Erythroblast (primary cell): ENCODE measurements at regions not wholly inside any gene's neighbourhood (a gene's known extent, or its start where the extent isn't known, plus 50 kb on each side); places are given as distances from the start of the nearest gene placed in this dataset.

ENCODE experiments used
- GATA1 ChIP-seq: IDR thresholded peaks from 2 replicates; pipeline ENCODE4 v1.6.1; 2011; ENCODE audit warnings: low read depth, mild to moderate bottlenecking, control low read depth, low read length, moderate library complexity
- POLR2A ChIP-seq: IDR thresholded peaks from 2 replicates; pipeline ENCODE4 v1.6.1; 2011; ENCODE audit warnings: mild to moderate bottlenecking, low read length

DNA sequence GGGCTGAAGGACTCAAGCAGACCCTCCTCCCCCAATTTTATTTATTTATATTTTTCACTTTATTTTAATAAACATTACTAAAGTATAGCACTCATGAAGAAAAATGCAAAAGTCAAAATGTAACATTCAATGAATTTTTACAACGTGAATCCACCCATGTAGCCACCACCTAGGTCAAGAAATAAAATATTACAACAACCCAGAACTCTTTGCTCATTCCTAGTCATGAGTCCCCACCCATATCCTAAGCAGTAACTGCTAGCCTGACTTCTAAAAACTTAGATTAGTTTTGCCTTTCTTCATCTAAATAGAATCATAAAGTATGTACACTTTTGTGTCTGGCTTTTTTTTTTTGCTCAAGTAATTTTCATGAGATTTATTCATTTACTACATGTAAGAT, 86.9 kb upstream of the CRY1 start:
- TF ChIP-seq POLR2A (no peak), GATA1 (no peak)
